ENCODE measurements at regions not wholly inside any gene's neighbourhood (a gene's known extent, or its start where the extent isn't known, plus 50 kb on each side); places are given as distances from the start of the nearest gene placed in this dataset.

DNA sequence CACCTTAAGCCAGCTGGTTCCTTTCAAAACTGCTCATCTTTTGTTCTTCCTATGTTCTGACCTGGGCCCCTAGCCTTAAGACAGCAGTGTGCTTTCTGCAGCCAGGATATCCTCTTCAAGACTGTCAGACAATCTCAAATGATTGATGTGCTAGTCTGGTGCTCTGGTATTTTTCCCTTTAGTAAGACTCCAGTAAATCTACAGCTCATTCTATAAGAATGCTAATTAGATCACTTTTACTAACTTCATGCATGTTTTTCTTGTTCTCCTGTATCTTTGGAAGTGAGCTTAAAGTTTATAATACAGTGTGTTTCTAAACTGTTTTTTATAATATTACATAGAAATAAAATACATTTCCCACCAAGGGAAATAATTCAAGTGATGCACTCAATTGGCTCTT lies 220.9 kb upstream of the NANOGP8 start:
- TF ChIP-seq POLR2AphosphoS5 (IDR thresholded peaks at IDR 0.05; ENCODE audit: low read depth, low read length): no peak
- TF ChIP-seq POLR2A (IDR thresholded peaks at IDR 0.05; ENCODE audit: low read depth, low read length): no peak
- no peak for TF ChIP-seq TAF1 (IDR thresholded peaks at IDR 0.05; ENCODE audit: borderline replicate concordance, low read depth, low read length)

All from GM12892 (cell line).